Endodermal cell (in vitro differentiated cells): ENCODE measurements at regions not wholly inside any gene's neighbourhood (a gene's known extent, or its start where the extent isn't known, plus 50 kb on each side); places are given as distances from the start of the nearest gene placed in this dataset.
"Not testable (repeated sequence)": the region's sequence is repeated elsewhere in the genome, so short reads cannot be mapped to it uniquely, and the experiment has no call there.

ENCODE experiments used
- DNase-seq: peaks from one replicate; pipeline ENCODE4 v3.0.0-alpha.2; 2017
- H3K27ac ChIP-seq: 2 replicates; pipeline ENCODE4 v1.5.1; 2013; ENCODE audit warnings: mild to moderate bottlenecking, low read depth, low read length, moderate library complexity
- H3K27me3 ChIP-seq: 2 replicates; pipeline ENCODE4 v1.6.1; 2013; ENCODE audit warnings: mild to moderate bottlenecking, low read length, moderate library complexity; ENCODE audit not compliant: insufficient read depth, control insufficient read depth, poor library complexity, severe bottlenecking
- H3K36me3 ChIP-seq: 2 replicates; pipeline ENCODE4 v1.7.0; 2013; ENCODE audit warnings: mild to moderate bottlenecking, low read length, moderate library complexity; ENCODE audit not compliant: control insufficient read depth, insufficient read depth
- H3K4me1 ChIP-seq: one replicate; pipeline ENCODE4 v1.7.0; 2013; ENCODE audit warnings: low read length; ENCODE audit not compliant: control insufficient read depth, insufficient read depth
- H3K4me3 ChIP-seq: 2 replicates; pipeline ENCODE4 v1.5.1; 2013; ENCODE audit warnings: mild to moderate bottlenecking, low read length, moderate library complexity
- H3K9ac ChIP-seq: 2 replicates; pipeline ENCODE4 v1.6.1; 2013; ENCODE audit warnings: mild to moderate bottlenecking, low read length, moderate library complexity; ENCODE audit not compliant: poor library complexity, severe bottlenecking; ENCODE audit errors: extremely low read depth
- H3K9me3 ChIP-seq: 2 replicates; pipeline ENCODE4 v1.6.1; 2013; ENCODE audit warnings: mild to moderate bottlenecking, low read length, moderate library complexity; ENCODE audit not compliant: control insufficient read depth
- H3K27ac Mint-ChIP-seq: 2 replicates; pipeline ENCODE4 v1.8.0; 2020; ENCODE audit warnings: mixed read lengths
- H3K27me3 Mint-ChIP-seq: 2 replicates; pipeline ENCODE4 v1.8.0; 2021; ENCODE audit warnings: mild to moderate bottlenecking, mixed read lengths; ENCODE audit not compliant: insufficient read depth
- H3K36me3 Mint-ChIP-seq: 2 replicates; pipeline ENCODE4 v1.8.0; 2020; ENCODE audit warnings: low read depth, mixed read lengths
- H3K4me1 Mint-ChIP-seq: 2 replicates; pipeline ENCODE4 v1.8.0; 2020; ENCODE audit warnings: mixed read lengths
- H3K4me3 Mint-ChIP-seq: 2 replicates; pipeline ENCODE4 v1.8.0; 2020; ENCODE audit warnings: mild to moderate bottlenecking, moderate library complexity, mixed read lengths
- H3K9me3 Mint-ChIP-seq: 2 replicates; pipeline ENCODE4 v1.8.0; 2020; ENCODE audit warnings: mild to moderate bottlenecking, mixed read lengths
- CTCF ChIP-seq: fragments of 200-600 bp; sonication (generic); conservative IDR thresholded peaks from 2 replicates; pipeline ENCODE4 v1.5.0; 2021; ENCODE audit warnings: antibody characterized with exemption, mild to moderate bottlenecking
- WGBS, 2 experiments: methylation state at CpG; one replicate each; pipeline versions ENCODE4 v1.1.5 to v1.1.7; 2013; ENCODE audit warnings: missing lambda C conversion rate in 2 of 2, mixed read lengths in 1 of 2; ENCODE audit not compliant: insufficient coverage in 1 of 2, insufficient read length in 1 of 2; 5-methylcytosine and 5-hydroxymethylcytosine counted together

GRCh38 chr2:80938463-80938862 lies 633.9 kb upstream of the LRRTM1 start:
- Histone ChIP-seq H3K36me3 (no peaks in the 10 kb centered on the region), H3K9ac (no peak overlapping the region), H3K4me1 (no peaks in the 10 kb centered on the region), H3K4me3 (no peak overlapping the region), H3K27ac (no peak overlapping the region), H3K9me3 (no peaks in the 10 kb centered on the region), H3K27me3 (no peaks in the 10 kb centered on the region)
- Mint-ChIP-seq H3K36me3 (no peaks in the 10 kb centered on the region), H3K27me3 (no peaks in the 10 kb centered on the region), H3K4me3 (no peak overlapping the region), H3K4me1 (no peaks in the 10 kb centered on the region), H3K9me3 (no peaks in the 10 kb centered on the region), H3K27ac (no peak overlapping the region)
- no peak for DNase-seq
- TF ChIP-seq CTCF, result no peak
- 60 to 90% methylated on average over 2 to 3 of the region's 3 CpGs for WGBS, 2 experiments

GRCh38 chr2:80931820-80932219 lies 627.3 kb upstream of the LRRTM1 start:
- not testable (repeated sequence) for H3K36me3 Mint-ChIP-seq, H3K27me3 ChIP-seq, H3K9ac ChIP-seq, H3K27ac ChIP-seq, H3K4me1 Mint-ChIP-seq, DNase-seq, H3K4me3 Mint-ChIP-seq, H3K4me1 ChIP-seq, H3K36me3 ChIP-seq, H3K27me3 Mint-ChIP-seq, H3K27ac Mint-ChIP-seq, H3K4me3 ChIP-seq
- peaks cover 15% of the 10 kb centered on the region for H3K9me3 Mint-ChIP-seq
- peaks cover 21% of the 10 kb centered on the region for H3K9me3 ChIP-seq
- no CpG with 5 or more reads among the region's 6 CpGs for WGBS, 2 experiments

- H3K27me3 Mint-ChIP-seq, result no peaks in the 10 kb centered on the region
- Histone ChIP-seq H3K27me3 (no peaks in the 10 kb centered on the region), H3K4me1 (no peaks in the 10 kb centered on the region), H3K9ac (no peak overlapping the region), H3K4me3 (no peak overlapping the region), H3K36me3 (no peaks in the 10 kb centered on the region), H3K9me3 (peaks cover 21% of the 10 kb centered on the region), H3K27ac (no peak overlapping the region)
- no peak overlapping the region for H3K4me3 Mint-ChIP-seq
- H3K36me3 Mint-ChIP-seq, result no peaks in the 10 kb centered on the region
- no peak for TF ChIP-seq CTCF
- H3K27ac Mint-ChIP-seq, result no peak overlapping the region
- no peaks in the 10 kb centered on the region for H3K4me1 Mint-ChIP-seq
- DNase-seq, result no peak
- peaks cover 15% of the 10 kb centered on the region for H3K9me3 Mint-ChIP-seq
- 100% methylated on average over 1 of the region's 1 CpG; no CpG with 5 or more reads in 1 of the 2 experiments for WGBS, 2 experiments
These were observed 626.2 kb upstream of the LRRTM1 start for GRCh38 chr2:80930777-80931176.

- 63 to 93% methylated on average over 3 to 4 of the region's 4 CpGs for WGBS, 2 experiments
- DNase-seq, result no peak
- Histone ChIP-seq H3K27me3 (no peaks in the 10 kb centered on the region), H3K36me3 (no peaks in the 10 kb centered on the region), H3K27ac (no peak overlapping the region), H3K4me3 (no peak overlapping the region), H3K9me3 (peaks cover 21% of the 10 kb centered on the region), H3K9ac (no peak overlapping the region), H3K4me1 (peaks cover 3% of the 10 kb centered on the region)
- Mint-ChIP-seq H3K27me3 (no peaks in the 10 kb centered on the region), H3K27ac (no peak overlapping the region), H3K4me1 (peaks cover 6% of the 10 kb centered on the region), H3K4me3 (no peak overlapping the region), H3K36me3 (no peaks in the 10 kb centered on the region), H3K9me3 (peaks cover 15% of the 10 kb centered on the region)
- TF ChIP-seq CTCF, result no peak
These were observed 621.6 kb upstream of the LRRTM1 start for GRCh38 chr2:80926168-80926567.
